ENCODE measurements at regions not wholly inside any gene's neighbourhood (a gene's known extent, or its start where the extent isn't known, plus 50 kb on each side); places are given as distances from the start of the nearest gene placed in this dataset.
"Not testable (repeated sequence)": the region's sequence is repeated elsewhere in the genome, so short reads cannot be mapped to it uniquely, and the experiment has no call there.

DNA sequence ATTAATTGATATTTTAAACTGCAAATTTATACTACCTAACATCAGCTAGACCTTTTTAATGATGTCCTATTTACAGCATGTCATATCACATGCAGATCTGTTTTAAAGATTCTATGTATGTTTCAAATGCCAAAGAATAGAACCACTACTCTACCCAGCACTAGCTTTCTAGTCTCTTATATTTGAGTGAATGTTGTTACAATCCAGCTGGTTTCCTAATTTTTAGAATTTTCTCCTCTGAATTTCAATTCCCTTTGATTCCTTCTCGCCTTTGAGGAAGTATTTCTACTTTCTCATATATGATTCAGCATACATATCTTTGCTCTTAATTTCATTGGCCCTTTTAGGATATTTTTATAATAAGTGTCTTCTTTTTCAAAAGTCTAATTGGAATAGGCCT is 841.9 kb downstream of the TMTC2 start:
- DNase-seq (ENCODE audit: low spot score) = no peak
- ATAC-seq (ENCODE audit: low FRiP score) = no peak
- TF ChIP-seq, protein P1, sequence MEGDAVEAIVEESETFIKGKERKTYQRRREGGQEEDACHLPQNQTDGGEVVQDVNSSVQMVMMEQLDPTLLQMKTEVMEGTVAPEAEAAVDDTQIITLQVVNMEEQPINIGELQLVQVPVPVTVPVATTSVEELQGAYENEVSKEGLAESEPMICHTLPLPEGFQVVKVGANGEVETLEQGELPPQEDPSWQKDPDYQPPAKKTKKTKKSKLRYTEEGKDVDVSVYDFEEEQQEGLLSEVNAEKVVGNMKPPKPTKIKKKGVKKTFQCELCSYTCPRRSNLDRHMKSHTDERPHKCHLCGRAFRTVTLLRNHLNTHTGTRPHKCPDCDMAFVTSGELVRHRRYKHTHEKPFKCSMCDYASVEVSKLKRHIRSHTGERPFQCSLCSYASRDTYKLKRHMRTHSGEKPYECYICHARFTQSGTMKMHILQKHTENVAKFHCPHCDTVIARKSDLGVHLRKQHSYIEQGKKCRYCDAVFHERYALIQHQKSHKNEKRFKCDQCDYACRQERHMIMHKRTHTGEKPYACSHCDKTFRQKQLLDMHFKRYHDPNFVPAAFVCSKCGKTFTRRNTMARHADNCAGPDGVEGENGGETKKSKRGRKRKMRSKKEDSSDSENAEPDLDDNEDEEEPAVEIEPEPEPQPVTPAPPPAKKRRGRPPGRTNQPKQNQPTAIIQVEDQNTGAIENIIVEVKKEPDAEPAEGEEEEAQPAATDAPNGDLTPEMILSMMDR (IDR thresholded peaks at IDR 0.05) = no peak

- no peak for DNase-seq (ENCODE audit: low spot score)
- no peak for ATAC-seq (ENCODE audit: low FRiP score)
- TF ChIP-seq, protein P1 (IDR thresholded peaks at IDR 0.05) = no peak
Measured at GRCh38 chr12:83527810-83528209, 841.1 kb downstream of the TMTC2 start.

DNA sequence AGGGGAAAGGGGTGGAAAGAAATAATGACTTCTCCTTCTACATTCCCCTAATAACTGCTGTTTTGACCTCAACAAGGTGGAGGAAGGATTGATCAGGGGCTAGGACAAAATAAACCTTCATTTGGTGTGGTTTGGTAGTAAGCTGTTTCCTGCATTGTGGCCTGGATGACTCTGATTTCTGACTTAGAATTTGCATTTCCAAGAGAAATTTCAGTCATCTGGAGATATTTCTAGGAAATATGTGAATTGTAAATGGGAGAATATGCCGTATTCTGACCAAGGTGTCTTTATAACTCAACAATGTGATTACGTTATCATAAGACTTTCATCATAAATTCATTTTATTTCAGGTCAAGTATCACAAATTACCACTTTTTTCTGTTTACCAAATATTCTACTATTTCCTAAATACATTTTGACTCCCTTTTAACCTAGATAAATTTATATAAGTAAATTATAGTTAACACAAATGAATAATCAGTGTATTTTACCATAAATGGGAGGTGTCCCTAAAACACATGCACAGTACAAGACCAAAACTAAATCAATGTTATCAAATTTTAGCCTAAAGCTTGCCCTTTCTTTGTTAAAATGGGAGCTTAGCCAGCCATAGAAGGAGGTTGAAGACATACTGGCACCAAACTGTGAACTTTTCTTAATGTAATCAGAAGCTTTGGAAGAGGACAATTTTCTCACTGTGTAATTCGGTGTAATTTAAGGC is 828.8 kb downstream of the TMTC2 start:
- TF ChIP-seq, protein P1 (IDR thresholded peaks at IDR 0.05) = no peak
- ATAC-seq (ENCODE audit: low FRiP score) (no peak), DNase-seq (ENCODE audit: low spot score) (no peak)

DNA sequence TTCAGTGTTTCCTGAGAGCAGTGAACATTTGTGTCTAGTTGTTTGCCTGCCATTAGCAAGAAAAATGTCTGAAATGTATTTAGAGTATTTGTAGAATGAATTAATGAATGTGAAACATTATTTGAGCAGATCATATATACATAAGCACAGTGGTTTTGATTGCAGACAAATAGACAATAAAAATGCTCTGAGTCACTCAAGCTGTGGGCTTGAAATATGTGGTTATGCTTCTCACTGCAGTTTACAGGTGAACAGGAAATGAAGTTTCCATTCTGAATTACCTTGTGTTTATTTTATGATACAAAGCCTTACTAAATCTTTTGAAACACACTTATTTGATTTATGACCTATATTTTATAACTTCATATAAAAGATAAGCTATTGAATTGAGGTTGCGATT is 827.7 kb downstream of the TMTC2 start:
- TF ChIP-seq, protein P1 (IDR thresholded peaks at IDR 0.05) = no peak
- ATAC-seq (ENCODE audit: low FRiP score) = no peak

GRCh38 chr12:83506841-83507240 is 820.1 kb downstream of the TMTC2 start:
- TF ChIP-seq, protein P1 (IDR thresholded peaks at IDR 0.05) = no peak
- no peak for DNase-seq (ENCODE audit: low spot score)
- ATAC-seq (ENCODE audit: low FRiP score) = no peak

More for the DNA sequence above, 827.7 kb downstream of the TMTC2 start:
- DNase-seq (ENCODE audit: low spot score) = no peak

GRCh38 chr12:83505586-83505985 is 818.9 kb downstream of the TMTC2 start:
- DNase-seq (ENCODE audit: low spot score) (no peak), ATAC-seq (ENCODE audit: low FRiP score) (no peak)
- TF ChIP-seq, protein P1 (IDR thresholded peaks at IDR 0.05) = no peak

- not testable (repeated sequence) for DNase-seq (ENCODE audit: low spot score); ATAC-seq (ENCODE audit: low FRiP score)
Measured at GRCh38 chr12:83499894-83500293, 813.2 kb downstream of the TMTC2 start.
